ENCODE measurements at regions not wholly inside any gene's neighbourhood (a gene's known extent, or its start where the extent isn't known, plus 50 kb on each side); places are given as distances from the start of the nearest gene placed in this dataset.

- DNase-seq (ENCODE audit: low spot score) = no peak
Observed at GRCh38 chrX:69362856-69363255, 141.3 kb upstream of the NALF2 start.

DNA sequence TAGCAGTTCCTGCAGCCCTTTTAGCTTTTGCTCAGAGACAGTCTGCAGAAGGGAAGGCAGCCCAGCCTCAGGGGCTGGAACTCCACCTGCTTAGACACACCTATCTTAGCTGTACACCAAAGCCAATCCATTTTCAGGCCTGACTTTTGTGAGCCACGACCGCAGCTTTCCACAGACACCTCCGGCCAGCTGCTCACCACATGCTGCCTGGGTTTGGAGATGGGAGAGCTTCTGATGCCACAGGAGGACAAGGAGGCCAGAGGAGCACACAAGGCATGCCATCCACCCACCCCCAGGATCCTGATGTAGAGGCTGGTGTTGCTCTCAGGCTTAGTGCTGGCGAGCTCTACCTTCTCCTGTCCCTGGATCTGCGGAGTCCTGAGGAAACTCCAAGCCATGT is 141.8 kb upstream of the NALF2 start:
- no peak for DNase-seq (ENCODE audit: low spot score)

DNA sequence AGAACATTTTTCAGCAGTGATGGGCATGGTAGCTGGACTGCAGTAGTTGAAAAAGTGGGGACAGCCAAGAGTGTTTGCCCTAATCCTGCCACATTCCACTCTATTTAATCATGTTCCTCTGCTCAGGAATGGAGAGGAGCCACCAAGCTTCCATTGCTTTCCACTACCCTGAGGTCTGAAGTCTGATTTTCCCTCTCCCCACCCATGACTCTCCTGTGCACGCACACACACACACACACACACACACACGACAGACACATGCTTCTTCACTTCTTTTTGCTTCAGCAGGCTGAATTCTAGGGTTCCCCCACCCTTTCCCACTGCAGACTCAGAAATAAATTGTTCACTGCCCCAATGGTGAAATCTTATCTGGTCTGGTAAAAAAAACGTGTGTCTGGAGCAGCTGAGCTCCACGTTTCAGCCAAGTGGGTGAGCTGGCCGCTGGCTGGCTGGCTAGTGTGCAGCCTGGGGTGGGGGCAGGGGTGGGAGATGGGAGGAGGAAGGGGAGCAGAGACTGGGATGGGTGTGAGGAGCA is 142.7 kb upstream of the NALF2 start:
- DNase-seq (ENCODE audit: low spot score) = no peak

DNA sequence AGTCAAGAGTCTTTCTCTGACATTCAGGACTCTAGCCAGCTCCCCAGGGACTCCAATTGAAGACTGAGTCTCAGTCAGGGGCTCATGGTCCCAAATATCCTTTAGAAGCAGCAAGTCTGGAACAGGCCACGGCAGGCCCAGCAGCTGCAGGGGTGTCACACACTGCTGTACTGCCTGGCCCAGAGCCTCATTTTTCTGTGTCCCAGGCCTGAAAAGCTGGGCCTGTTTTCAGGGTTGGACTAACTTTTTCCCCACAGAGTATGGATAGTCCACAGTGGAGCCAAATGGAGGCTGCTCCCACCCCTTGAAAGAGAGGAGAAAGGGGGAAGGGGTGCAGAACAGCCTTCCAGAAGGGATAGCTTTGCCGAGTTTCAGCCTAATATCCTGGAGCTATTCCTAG is 146.8 kb upstream of the NALF2 start:
- no peak for DNase-seq (ENCODE audit: low spot score)

DNA sequence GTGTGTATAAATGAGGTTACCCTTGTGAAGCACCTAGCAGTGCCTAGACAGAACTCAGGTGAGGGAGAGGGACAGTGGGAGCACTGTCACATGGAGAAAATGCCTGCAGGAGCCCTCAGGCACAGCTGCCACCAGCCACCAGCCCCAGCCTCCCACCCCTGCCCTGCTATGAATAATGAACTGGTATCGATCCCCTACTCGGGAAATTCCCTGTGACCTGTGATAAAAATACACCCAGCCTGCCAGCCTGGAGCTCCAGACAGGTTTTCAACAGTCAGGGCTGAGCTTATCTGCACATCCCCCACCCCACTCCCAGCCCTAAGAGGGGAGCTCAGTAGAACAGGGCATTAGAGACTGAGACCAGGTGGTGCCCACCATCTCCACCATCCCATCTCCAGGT is 159.6 kb upstream of the PJA1 start:
- no peak for DNase-seq (ENCODE audit: low spot score)

- DNase-seq (ENCODE audit: low spot score) = peak; percentile 1
Observed at GRCh38 chrX:69323786-69324720, 158.8 kb upstream of the PJA1 start.

- DNase-seq (ENCODE audit: low spot score) = peak; percentile 1
Observed at GRCh38 chrX:69321789-69322188, 156.5 kb upstream of the PJA1 start.

DNA sequence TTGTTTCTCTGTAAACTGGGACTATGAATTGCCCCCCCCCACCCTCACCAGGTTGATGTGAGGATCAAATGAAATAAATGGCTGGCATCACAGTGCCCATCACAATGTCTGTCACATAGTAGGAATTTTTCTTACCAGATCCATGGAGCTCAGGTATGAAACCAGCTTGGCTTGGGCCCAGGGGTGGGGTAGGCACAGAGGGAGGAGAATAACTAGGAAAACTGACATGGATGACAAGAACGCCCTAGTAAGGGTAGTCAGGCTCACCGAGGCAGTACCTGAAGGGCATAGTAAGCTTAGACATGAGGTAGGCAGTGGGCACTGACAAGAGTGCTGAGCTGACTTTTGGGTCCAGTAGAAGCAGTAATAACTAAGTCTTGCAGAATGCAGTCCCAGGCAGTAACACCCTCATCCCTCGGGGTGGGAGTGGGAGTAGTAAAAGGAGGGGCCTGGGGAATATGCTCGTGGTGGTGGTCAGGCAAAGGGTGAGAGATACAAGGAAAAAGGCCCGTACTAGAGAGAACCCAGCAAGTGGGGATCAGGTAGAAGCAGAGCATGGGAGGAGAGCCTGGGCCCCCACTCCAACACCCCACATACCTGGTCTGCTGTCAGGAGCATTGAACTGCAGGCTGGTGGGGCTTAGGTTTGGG is 155.9 kb upstream of the PJA1 start:
- no peak for DNase-seq (ENCODE audit: low spot score)

- DNase-seq (ENCODE audit: low spot score) = peak; percentile 0
Observed at GRCh38 chrX:69320116-69320515, 154.9 kb upstream of the PJA1 start.

GRCh38 chrX:69319376-69319775 is 154.1 kb upstream of the PJA1 start:
- DNase-seq (ENCODE audit: low spot score) = peak; percentile 1

GRCh38 chrX:69318651-69319340 is 153.5 kb upstream of the PJA1 start:
- no peak for DNase-seq (ENCODE audit: low spot score)

DNA sequence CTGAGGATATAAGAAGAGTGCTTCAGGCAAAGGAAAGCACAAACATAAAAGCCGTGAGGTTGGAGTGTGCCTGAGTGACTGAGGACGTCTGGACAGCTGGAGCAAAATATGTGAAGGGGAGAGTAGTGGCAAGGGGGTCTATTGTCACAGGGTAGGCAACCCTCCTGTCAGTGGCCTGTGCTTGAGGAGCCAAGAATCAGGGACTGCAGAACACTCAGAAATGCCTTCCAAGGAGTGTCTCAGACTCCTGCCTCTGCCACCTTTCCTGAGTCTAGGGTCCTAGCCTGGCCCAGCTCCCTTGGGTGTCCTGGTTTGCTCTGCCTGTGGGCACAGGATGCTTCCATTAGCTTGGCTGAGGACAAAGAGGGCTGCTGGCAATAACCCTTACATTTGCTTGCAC is 152.5 kb upstream of the PJA1 start:
- no peak for DNase-seq (ENCODE audit: low spot score)

DNA sequence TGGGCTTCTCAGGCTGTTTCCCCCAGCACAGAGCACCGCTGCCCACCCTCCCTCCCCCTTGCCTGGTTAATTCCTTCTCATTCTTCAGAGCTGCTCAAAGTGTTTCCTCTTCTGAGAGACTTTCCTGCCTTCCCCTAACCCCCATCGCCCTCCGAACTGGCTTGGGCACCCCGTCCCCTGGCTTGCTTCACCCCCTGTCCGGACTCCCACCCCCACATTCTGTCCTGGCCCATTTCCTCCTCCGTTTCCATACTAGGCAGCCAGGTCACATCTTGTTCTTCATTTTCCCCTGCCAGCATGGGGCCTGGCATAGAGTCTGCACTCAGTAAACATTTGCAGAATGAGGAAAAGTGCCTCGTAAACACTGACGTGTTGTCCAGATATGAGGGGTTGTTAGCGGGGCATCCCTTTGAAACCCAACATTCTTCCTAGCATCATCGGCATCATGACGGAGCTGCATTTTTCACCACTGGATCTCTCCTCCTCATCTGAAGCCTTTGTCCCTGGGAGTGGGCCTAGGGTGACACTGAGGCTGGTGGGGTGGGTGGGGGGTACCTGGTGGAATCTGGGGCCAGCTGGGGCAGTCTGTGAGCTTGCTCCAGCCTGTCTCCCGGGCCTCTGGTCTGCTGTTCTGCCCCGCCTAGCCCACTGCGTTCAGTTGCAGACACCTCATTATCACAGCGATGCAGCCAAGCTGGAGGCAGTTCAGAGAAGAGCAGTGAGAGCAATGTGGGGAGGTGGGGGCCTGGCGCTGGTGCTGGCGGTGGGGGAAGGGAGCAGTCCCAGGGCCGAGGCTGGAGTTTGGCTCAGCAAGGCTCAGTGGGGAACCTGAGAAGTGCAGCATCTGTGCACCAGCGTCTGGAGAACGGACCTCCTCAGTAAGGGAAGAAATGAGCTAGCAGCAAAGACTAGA is 149.4 kb upstream of the PJA1 start:
- DNase-seq (ENCODE audit: low spot score) = no peak

DNA sequence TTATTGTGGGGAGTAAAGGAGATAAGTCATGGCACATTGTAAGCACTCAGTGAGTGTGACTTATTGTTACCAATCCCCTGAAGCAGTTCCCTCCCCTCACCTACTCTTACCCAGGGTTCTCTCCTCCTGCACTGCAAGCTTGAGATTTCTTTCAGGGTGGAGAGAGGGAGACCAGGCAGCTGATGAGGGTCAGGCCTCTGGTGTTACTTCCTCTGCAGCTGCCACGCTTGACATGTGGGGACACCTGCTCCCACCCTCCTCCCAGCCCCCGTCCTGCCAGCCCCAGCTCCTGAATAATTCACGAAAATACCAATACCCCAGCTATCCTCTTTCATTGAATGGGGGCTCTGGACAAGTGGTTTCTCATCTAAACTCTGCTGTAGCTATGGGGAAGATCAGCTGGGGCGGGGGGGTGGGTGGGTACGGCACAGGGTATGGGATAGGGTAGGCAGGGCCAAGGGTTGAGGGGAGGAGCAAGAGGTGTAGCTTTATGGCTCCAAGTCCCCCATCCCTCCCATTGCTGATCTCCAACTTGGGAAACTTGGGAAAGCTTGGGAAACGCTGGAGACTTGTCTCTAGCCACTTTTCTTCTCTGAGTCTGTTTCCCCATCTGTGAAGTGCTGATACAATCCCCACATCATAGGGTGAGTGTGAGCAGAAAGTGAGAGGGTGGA is 148.5 kb upstream of the PJA1 start:
- DNase-seq (ENCODE audit: low spot score) = no peak

GRCh38 chrX:69311936-69312670 is 146.8 kb upstream of the PJA1 start:
- DNase-seq (ENCODE audit: low spot score) = no peak

- no peak for DNase-seq (ENCODE audit: low spot score)
Observed at GRCh38 chrX:69309074-69309792, 144.0 kb upstream of the PJA1 start.

DNA sequence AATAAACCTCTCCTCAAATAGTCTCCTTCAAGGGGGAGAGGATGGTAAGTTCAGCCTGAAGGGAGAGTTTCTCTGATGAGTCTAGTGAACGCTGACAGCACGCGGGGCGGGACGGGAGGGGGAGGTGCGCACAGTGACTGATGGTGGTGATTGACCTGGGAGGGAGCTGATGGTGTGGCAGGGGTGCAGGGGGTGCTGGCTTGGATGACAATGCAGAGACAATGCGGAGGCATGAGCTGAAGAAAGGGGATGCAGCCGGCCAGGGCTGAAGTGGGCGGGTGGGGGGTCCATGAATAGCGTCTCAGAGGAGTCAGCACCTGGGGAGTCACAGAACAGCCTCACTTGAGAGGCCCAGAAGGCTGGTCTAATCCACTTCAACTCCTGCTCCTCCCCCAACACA is 142.5 kb upstream of the PJA1 start:
- no peak for DNase-seq (ENCODE audit: low spot score)

DNA sequence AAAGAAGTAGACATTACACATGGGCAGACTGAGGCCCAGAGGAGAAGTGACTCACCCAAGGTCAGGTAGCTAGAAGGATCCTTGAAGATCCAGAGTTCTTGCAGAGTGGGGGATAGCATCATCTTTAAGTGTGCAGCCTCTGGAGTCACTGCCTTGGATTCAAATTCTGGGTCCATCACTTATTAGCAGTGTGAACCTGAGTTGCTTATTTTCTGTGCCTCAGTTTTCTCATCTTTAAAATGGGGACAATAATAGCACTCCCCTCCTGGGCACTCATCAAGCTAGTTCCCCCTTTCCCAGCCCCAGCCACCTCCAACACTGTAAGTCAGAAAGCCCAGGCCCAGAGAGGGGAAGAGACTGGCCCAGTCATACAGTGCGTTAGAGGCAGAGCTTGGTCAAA is 141.8 kb upstream of the PJA1 start:
- DNase-seq (ENCODE audit: low spot score) = no peak

DNA sequence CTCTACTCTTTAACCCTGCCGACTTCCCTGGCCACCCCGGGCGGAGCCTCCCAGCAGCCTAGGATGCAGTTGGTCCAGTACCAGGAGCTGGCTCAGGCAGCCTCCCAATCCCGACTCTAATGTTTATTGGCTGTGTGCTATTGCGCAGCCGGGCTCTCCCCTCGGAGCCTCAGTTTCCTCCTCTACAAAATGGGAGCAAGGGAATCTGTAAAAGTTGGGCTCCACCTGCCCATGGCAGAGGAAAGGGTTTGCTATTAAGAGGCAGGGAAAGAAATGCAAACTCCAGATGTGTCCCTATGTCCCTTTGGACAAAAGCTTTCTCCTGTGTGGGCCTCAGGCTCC is 140.8 kb upstream of the PJA1 start:
- no peak for DNase-seq (ENCODE audit: low spot score)

All from hepatic stellate cell (primary cell).